HEK293 (cell line): ENCODE measurements at regions not wholly inside any gene's neighbourhood (a gene's known extent, or its start where the extent isn't known, plus 50 kb on each side); places are given as distances from the start of the nearest gene placed in this dataset.
"Not testable (repeated sequence)": the region's sequence is repeated elsewhere in the genome, so short reads cannot be mapped to it uniquely, and the experiment has no call there.

Experiments
- CTCF ChIA-PET: fragments of 350-600 bp; formaldehyde crosslinking; extraction: SDS; loops from one replicate; lab custom pipeline; 2021; ENCODE audit warnings: antibody characterized with exemption; lab: Yijun Ruan, JAX
- POLR2A ChIA-PET: fragments of 300-600 bp; formaldehyde crosslinking; extraction: SDS; loops from one replicate; lab custom pipeline; 2020; ENCODE audit warnings: antibody characterized with exemption, inconsistent platforms; lab: Yijun Ruan, JAX
- H3K27ac ChIP-seq: fragments of 200-500 bp; sonication (Bioruptor generic); 2 replicates; pipeline ENCODE4 v1.5.1; 2014; ENCODE audit warnings: low read depth, low read length, control low read depth, inconsistent platforms; ENCODE audit errors: extremely low read depth
- H3K36me3 ChIP-seq, 2 experiments: fragments of 200-500 bp in 1 of 2; sonication (Bioruptor generic) in 1 of 2; 1 replicate in 1 of 2; 2 replicates in 1 of 2; pipeline ENCODE4 v1.5.1; 2014 to 2017; ENCODE audit warnings: inconsistent platforms in 2 of 2, low read length in 2 of 2; ENCODE audit not compliant: control insufficient read depth in 2 of 2, insufficient read depth in 1 of 2
- H3K4me1 ChIP-seq: fragments of 200-500 bp; sonication (Bioruptor generic); 2 replicates; pipeline ENCODE4 v1.5.1; 2014; ENCODE audit warnings: mild to moderate bottlenecking, low read length, inconsistent platforms; ENCODE audit not compliant: control insufficient read depth, insufficient read depth
- H3K4me3 ChIP-seq: 2 replicates; pipeline ENCODE4 v1.5.1; 2011; ENCODE audit warnings: low read depth, mild to moderate bottlenecking, control low read depth, low read length, moderate library complexity
- H3K9me3 ChIP-seq: fragments of 200-500 bp; sonication (Bioruptor generic); 2 replicates; pipeline ENCODE4 v1.5.1; 2014; ENCODE audit warnings: low read depth, low read length, inconsistent platforms; ENCODE audit not compliant: control insufficient read depth, insufficient read depth
- GLIS1 ChIP-seq: fragments of 450-650 bp; formaldehyde crosslinking; IDR thresholded peaks from 2 replicates; pipeline ENCODE4 v1.5.1; 2016; ENCODE audit warnings: missing biosample characterization, missing genetic modification characterization
- GLIS2 ChIP-seq: fragments of 450-650 bp; formaldehyde crosslinking; IDR thresholded peaks from 2 replicates; pipeline ENCODE4 v1.5.1; 2016; ENCODE audit warnings: missing biosample characterization, missing genetic modification characterization
- KLF7 ChIP-seq: fragments of 450-650 bp; formaldehyde crosslinking; IDR thresholded peaks from 2 replicates; pipeline ENCODE4 v1.5.1; 2016; ENCODE audit warnings: missing biosample characterization, missing genetic modification characterization, borderline replicate concordance
- ZBTB17 ChIP-seq: fragments of 450-650 bp; formaldehyde crosslinking; IDR thresholded peaks from 2 replicates; pipeline ENCODE4 v1.5.1; 2016; ENCODE audit warnings: missing biosample characterization, missing genetic modification characterization
- ZBTB20 ChIP-seq: fragments of 450-650 bp; formaldehyde crosslinking; IDR thresholded peaks from 2 replicates; pipeline ENCODE4 v1.5.1; 2016; ENCODE audit warnings: missing biosample characterization, missing genetic modification characterization
- ZBTB7A ChIP-seq: fragments of 450-650 bp; formaldehyde crosslinking; IDR thresholded peaks from 2 replicates; pipeline ENCODE4 v1.5.1; 2016; ENCODE audit warnings: low read depth, missing biosample characterization, missing genetic modification characterization
- ZBTB8A ChIP-seq: fragments of 450-650 bp; formaldehyde crosslinking; IDR thresholded peaks from 2 replicates; pipeline ENCODE4 v1.5.1; 2016; ENCODE audit warnings: missing biosample characterization, missing genetic modification characterization
- ZFP3 ChIP-seq: fragments of 450-650 bp; formaldehyde crosslinking; IDR thresholded peaks from 2 replicates; pipeline ENCODE4 v1.5.1; 2016; ENCODE audit warnings: low read depth, missing biosample characterization, missing genetic modification characterization
- ZNF133 ChIP-seq: fragments of 450-650 bp; formaldehyde crosslinking; IDR thresholded peaks from 2 replicates; pipeline ENCODE4 v1.5.1; 2016; ENCODE audit warnings: missing biosample characterization, missing genetic modification characterization
- ZNF16 ChIP-seq: fragments of 450-650 bp; formaldehyde crosslinking; IDR thresholded peaks from 2 replicates; pipeline ENCODE4 v1.5.1; 2016; ENCODE audit warnings: low read depth, missing biosample characterization, missing genetic modification characterization
- ZNF184 ChIP-seq: fragments of 450-650 bp; IDR thresholded peaks from 2 replicates; pipeline ENCODE4 v1.5.1; 2018; ENCODE audit warnings: missing biosample characterization, mild to moderate bottlenecking, missing genetic modification characterization
- ZNF335 ChIP-seq: fragments of 450-650 bp; formaldehyde crosslinking; conservative IDR thresholded peaks from 2 replicates; pipeline ENCODE4 v1.5.1; 2016; ENCODE audit warnings: missing biosample characterization, missing genetic modification characterization
- ZNF366 ChIP-seq: fragments of 450-650 bp; formaldehyde crosslinking; conservative IDR thresholded peaks from 2 replicates; pipeline ENCODE4 v1.5.1; 2016; ENCODE audit warnings: missing biosample characterization, missing genetic modification characterization
- ZNF391 ChIP-seq: fragments of 450-650 bp; formaldehyde crosslinking; IDR thresholded peaks from 2 replicates; pipeline ENCODE4 v1.5.1; 2016; ENCODE audit warnings: low read depth, missing biosample characterization, missing genetic modification characterization, borderline replicate concordance
- ZNF423 ChIP-seq: fragments of 450-650 bp; formaldehyde crosslinking; IDR thresholded peaks from 2 replicates; pipeline ENCODE4 v1.5.1; 2016; ENCODE audit warnings: missing biosample characterization, missing genetic modification characterization
- ZNF529 ChIP-seq: fragments of 450-650 bp; formaldehyde crosslinking; IDR thresholded peaks from 2 replicates; pipeline ENCODE4 v1.5.1; 2017; ENCODE audit warnings: missing genetic modification characterization, missing biosample characterization; ENCODE audit not compliant: insufficient replicate concordance
- ZNF560 ChIP-seq: fragments of 450-650 bp; formaldehyde crosslinking; IDR thresholded peaks from 2 replicates; pipeline ENCODE4 v1.5.1; 2017; ENCODE audit warnings: missing biosample characterization, missing genetic modification characterization, borderline replicate concordance
- ZNF561 ChIP-seq: fragments of 450-650 bp; IDR thresholded peaks from 2 replicates; pipeline ENCODE4 v1.5.1; 2018; ENCODE audit warnings: missing biosample characterization, missing genetic modification characterization, borderline replicate concordance
- ZNF626 ChIP-seq: fragments of 450-650 bp; sonication (Bioruptor Pico); formaldehyde crosslinking; IDR thresholded peaks from 2 replicates; pipeline ENCODE4 v1.5.1; 2018; ENCODE audit warnings: missing biosample characterization, missing genetic modification characterization, inconsistent platforms
- ZNF654 ChIP-seq: fragments of 450-650 bp; formaldehyde crosslinking; IDR thresholded peaks from 2 replicates; pipeline ENCODE4 v1.5.1; 2016; ENCODE audit warnings: low read depth, missing biosample characterization, missing genetic modification characterization
- ZNF785 ChIP-seq: fragments of 450-650 bp; formaldehyde crosslinking; IDR thresholded peaks from 2 replicates; pipeline ENCODE4 v1.5.1; 2016; ENCODE audit warnings: missing biosample characterization, missing genetic modification characterization
- ZNF843 ChIP-seq: fragments of 450-650 bp; formaldehyde crosslinking; IDR thresholded peaks from 2 replicates; pipeline ENCODE4 v1.5.1; 2016; ENCODE audit warnings: missing biosample characterization, missing genetic modification characterization
- ZSCAN23 ChIP-seq: fragments of 450-650 bp; formaldehyde crosslinking; IDR thresholded peaks from 2 replicates; pipeline ENCODE4 v1.5.1; 2016; ENCODE audit warnings: missing biosample characterization, missing genetic modification characterization
- TF ChIP-seq, protein P1 (sequence below): fragments of 450-650 bp; formaldehyde crosslinking; IDR thresholded peaks from 2 replicates; pipeline ENCODE4 v1.5.1; 2016; ENCODE audit warnings: missing biosample characterization, missing genetic modification characterization
- TF ChIP-seq, protein P2 (sequence below): fragments of 450-650 bp; formaldehyde crosslinking; IDR thresholded peaks from 2 replicates; pipeline ENCODE4 v1.5.1; 2016; ENCODE audit warnings: missing biosample characterization, missing genetic modification characterization, borderline replicate concordance
- TF ChIP-seq, protein P3 (sequence below): fragments of 450-650 bp; formaldehyde crosslinking; IDR thresholded peaks from 2 replicates; pipeline ENCODE4 v1.5.1; 2016; ENCODE audit warnings: missing biosample characterization, missing genetic modification characterization

DNA sequence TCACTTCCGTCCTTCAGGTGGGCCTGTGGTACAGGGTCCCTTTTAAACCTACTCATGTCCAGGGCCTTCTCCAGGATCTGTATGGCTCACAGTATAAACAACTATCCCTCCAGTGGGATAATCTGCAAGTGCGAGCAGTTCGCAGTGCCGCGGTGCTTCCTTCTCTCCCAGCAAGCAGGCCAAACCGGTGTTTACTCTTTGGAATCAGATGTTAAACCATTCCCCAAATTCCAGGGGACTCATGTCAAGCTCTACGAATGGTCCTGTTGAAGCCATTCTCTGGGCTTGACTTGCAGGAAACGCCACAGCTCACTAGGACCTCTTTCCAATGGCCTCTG is 59.6 kb downstream of the OR11H12 start (continued):
- TF ChIP-seq ZNF654 (no peak), KLF7 (tag by site-specific recombination) (no peak), ZNF184 (tag by site-specific recombination) (no peak), ZFP3 (no peak), ZNF626 (tag by site-specific recombination) (no peak), GLIS1 (tag by site-specific recombination) (no peak), ZNF366 (tag by site-specific recombination) (no peak)
- TF ChIP-seq, protein P1, sequence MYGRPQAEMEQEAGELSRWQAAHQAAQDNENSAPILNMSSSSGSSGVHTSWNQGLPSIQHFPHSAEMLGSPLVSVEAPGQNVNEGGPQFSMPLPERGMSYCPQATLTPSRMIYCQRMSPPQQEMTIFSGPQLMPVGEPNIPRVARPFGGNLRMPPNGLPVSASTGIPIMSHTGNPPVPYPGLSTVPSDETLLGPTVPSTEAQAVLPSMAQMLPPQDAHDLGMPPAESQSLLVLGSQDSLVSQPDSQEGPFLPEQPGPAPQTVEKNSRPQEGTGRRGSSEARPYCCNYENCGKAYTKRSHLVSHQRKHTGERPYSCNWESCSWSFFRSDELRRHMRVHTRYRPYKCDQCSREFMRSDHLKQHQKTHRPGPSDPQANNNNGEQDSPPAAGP (tag by site-specific recombination), result no peak

DNA sequence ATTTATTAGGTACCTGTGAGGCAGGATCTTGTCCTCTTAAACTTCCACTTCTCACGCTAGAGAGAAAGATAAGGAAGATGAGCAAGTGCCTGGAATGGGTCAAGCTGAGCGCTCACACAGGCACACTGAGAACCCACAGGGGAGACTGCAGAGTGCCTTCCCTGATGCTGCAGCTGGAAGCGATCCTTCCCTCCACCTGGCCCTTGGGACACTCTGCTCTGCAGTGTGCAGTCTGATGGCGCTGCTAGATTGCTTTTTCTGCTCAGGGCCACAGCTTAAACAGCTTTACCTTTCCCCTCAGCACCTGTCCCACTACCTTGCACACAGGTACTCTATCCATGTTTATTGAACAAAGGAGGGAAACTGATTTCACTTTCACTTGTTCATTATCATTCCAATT is 66.9 kb downstream of the OR11H12 start:
- peak; percentile 57; the same call in 1 of the 2 replicates for TF ChIP-seq ZBTB17
- CTCF ChIA-PET, H3K4me3 ChIP-seq, H3K4me1 ChIP-seq, H3K9me3 ChIP-seq, POLR2A ChIA-PET, H3K36me3 ChIP-seq, H3K27ac ChIP-seq: not testable (repeated sequence)

DNA sequence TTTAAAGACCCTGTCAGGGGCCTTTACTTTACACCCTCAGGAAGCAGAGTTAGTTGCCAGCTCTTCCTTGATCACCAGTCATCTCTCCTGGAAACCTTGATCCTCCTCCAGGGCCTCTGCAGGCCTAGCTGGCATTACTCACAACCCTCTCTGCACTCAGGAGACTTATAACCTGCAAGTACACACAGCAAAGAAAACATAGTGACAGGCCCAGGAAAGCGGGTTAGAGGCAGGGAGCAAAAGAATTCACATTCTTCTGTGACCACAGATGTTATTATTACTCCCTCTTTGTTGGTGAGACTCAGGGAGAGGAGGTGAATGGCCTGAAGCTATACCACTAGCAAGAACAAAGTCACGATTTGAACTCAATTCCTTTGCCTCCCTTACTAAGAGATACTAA is 87.4 kb downstream of the OR11H12 start:
- Histone ChIP-seq H3K9me3 (no peaks in the 10 kb centered on the region), H3K4me3 (no peak overlapping the region), H3K4me1 (no peaks in the 10 kb centered on the region), H3K36me3 (no peaks in the 10 kb centered on the region), H3K27ac (no peak overlapping the region)
- ChIA-PET CTCF (no interaction called here), POLR2A (no interaction called here)
- TF ChIP-seq ZNF391 (tag by site-specific recombination), result no peak
- no peak for TF ChIP-seq ZNF133 (tag by site-specific recombination)
- no peak for TF ChIP-seq ZNF423 (tag by site-specific recombination)
- TF ChIP-seq ZNF335 (tag by site-specific recombination), result no peak
- TF ChIP-seq ZNF16, result no peak
- no peak for TF ChIP-seq ZNF785 (tag by site-specific recombination)
- TF ChIP-seq ZNF843 (tag by site-specific recombination), result no peak
- TF ChIP-seq ZBTB7A, result no peak
- TF ChIP-seq, protein P2, sequence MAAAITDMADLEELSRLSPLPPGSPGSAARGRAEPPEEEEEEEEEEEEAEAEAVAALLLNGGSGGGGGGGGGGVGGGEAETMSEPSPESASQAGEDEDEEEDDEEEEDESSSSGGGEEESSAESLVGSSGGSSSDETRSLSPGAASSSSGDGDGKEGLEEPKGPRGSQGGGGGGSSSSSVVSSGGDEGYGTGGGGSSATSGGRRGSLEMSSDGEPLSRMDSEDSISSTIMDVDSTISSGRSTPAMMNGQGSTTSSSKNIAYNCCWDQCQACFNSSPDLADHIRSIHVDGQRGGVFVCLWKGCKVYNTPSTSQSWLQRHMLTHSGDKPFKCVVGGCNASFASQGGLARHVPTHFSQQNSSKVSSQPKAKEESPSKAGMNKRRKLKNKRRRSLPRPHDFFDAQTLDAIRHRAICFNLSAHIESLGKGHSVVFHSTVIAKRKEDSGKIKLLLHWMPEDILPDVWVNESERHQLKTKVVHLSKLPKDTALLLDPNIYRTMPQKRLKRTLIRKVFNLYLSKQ (tag by site-specific recombination), result no peak
- TF ChIP-seq ZSCAN23, result no peak
- TF ChIP-seq, protein P3, sequence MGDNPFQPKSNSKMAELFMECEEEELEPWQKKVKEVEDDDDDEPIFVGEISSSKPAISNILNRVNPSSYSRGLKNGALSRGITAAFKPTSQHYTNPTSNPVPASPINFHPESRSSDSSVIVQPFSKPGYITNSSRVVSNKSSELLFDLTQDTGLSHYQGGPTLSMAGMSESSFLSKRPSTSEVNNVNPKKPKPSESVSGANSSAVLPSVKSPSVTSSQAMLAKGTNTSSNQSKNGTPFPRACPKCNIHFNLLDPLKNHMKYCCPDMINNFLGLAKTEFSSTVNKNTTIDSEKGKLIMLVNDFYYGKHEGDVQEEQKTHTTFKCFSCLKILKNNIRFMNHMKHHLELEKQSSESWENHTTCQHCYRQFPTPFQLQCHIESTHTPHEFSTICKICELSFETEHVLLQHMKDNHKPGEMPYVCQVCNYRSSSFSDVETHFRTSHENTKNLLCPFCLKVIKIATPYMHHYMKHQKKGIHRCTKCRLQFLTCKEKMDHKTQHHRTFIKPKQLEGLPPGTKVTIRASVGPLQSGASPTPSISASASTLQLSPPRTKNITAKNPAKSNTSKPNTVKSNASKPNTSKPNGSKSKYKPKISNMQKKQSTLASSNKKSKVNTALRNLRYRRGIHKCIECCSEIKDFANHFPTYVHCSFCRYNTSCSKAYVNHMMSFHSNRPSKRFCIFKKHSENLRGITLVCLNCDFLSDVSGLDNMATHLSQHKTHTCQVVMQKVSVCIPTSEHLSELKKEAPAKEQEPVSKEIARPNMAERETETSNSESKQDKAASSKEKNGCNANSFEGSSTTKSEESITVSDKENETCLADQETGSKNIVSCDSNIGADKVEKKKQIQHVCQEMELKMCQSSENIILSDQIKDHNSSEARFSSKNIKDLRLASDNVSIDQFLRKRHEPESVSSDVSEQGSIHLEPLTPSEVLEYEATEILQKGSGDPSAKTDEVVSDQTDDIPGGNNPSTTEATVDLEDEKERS (tag by site-specific recombination), result no peak
- no peak for TF ChIP-seq GLIS2
- no peak for TF ChIP-seq ZBTB20 (tag by site-specific recombination)
- no peak for TF ChIP-seq ZNF560
- no peak for TF ChIP-seq ZNF529 (tag by site-specific recombination)
- no peak for TF ChIP-seq ZBTB8A (tag by site-specific recombination)
- no peak for TF ChIP-seq ZNF561 (tag by site-specific recombination)
